T-cell (primary cell): ENCODE measurements at regions not wholly inside any gene's neighbourhood (a gene's known extent, or its start where the extent isn't known, plus 50 kb on each side); places are given as distances from the start of the nearest gene placed in this dataset.

ENCODE experiments used
- ATAC-seq, 4 experiments: fragments of 200-7000 bp in 3 of 4; fragments of 150-1000 bp in 1 of 4; cut with Tn5 transposase; replicated peaks in 1 of 4; 1 replicate in 3 of 4; 2 replicates in 1 of 4; pipeline ENCODE4 v1.10.0; 2021; ENCODE audit warnings: moderate library complexity in 3 of 4, mild to moderate bottlenecking in 2 of 4, moderate number of reproducible peaks in 1 of 4
- CTCF ChIA-PET, 2 donors: fragments of 300-600 bp; sonication (Branson Sonifier 250); formaldehyde crosslinking; loops; one replicate each; lab custom pipeline; 2022; ENCODE audit warnings: antibody characterized with exemption in 2 of 2; lab: Charles Lee
- POLR2A ChIA-PET, 2 donors: fragments of 300-600 bp; sonication (Branson Sonifier 250); formaldehyde crosslinking; loops; one replicate each; lab custom pipeline; 2022; ENCODE audit warnings: antibody characterized with exemption in 2 of 2; lab: Charles Lee
- DNase-seq, 35 experiments: peaks; one replicate each; pipeline versions ENCODE4 v3.0.0 to v3.0.0-alpha.2; 2013 to 2023
- H3K27ac ChIP-seq: one replicate; pipeline ENCODE4 v1.5.1; 2013; ENCODE audit warnings: low read length
- H3K27me3 ChIP-seq, 2 experiments: replicated peaks in 1 of 2; 1 replicate in 1 of 2; 2 replicates in 1 of 2; pipeline versions ENCODE4 v1.6.1 to v1.7.0; 2013; ENCODE audit warnings: low read length in 1 of 2, mixed read lengths in 1 of 2; ENCODE audit not compliant: control insufficient read depth in 2 of 2, insufficient read depth in 2 of 2; ENCODE audit errors: extremely low read depth in 1 of 2
- H3K36me3 ChIP-seq, 2 donors: 1 replicate in 1 of 2; 2 replicates in 1 of 2; pipeline versions ENCODE4 v1.6.1 to v1.7.0; 2013; ENCODE audit warnings: low read length in 1 of 2; ENCODE audit not compliant: control insufficient read depth in 2 of 2, insufficient read depth in 1 of 2; ENCODE audit errors: extremely low read depth in 1 of 2
- H3K4me1 ChIP-seq, 2 experiments: 1 replicate in 1 of 2; 2 replicates in 1 of 2; pipeline versions ENCODE4 v1.6.1 to v1.7.0; 2013; ENCODE audit warnings: low read length in 2 of 2, mixed read lengths in 1 of 2; ENCODE audit not compliant: insufficient read depth in 2 of 2, control insufficient read depth in 1 of 2; ENCODE audit errors: extremely low read depth in 1 of 2
- H3K4me3 ChIP-seq, 2 donors: 1 replicate in 1 of 2; 2 replicates in 1 of 2; pipeline versions ENCODE4 v1.5.1 to v1.7.0; 2013; ENCODE audit warnings: mild to moderate bottlenecking in 2 of 2, low read length in 1 of 2, moderate library complexity in 1 of 2; ENCODE audit not compliant: control insufficient read depth in 1 of 2; ENCODE audit errors: extremely low read depth in 1 of 2
- H3K9me3 ChIP-seq: 2 replicates; pipeline ENCODE4 v1.7.0; 2013
- H3K27ac Mint-ChIP-seq, 2 donors: one replicate each; pipeline ENCODE4 v1.8.0; 2020 to 2021; ENCODE audit warnings: mild to moderate bottlenecking in 2 of 2, mixed read lengths in 2 of 2
- H3K27me3 Mint-ChIP-seq, 2 donors: one replicate each; pipeline ENCODE4 v1.8.0; 2021 to 2022; ENCODE audit warnings: mixed read lengths in 2 of 2
- H3K36me3 Mint-ChIP-seq: one replicate; pipeline ENCODE4 v1.8.0; 2021; ENCODE audit warnings: mixed read lengths
- H3K4me1 Mint-ChIP-seq, 3 donors: one replicate each; pipeline ENCODE4 v1.8.0; 2020 to 2022; ENCODE audit warnings: mixed read lengths in 3 of 3, mild to moderate bottlenecking in 1 of 3
- H3K4me3 Mint-ChIP-seq, 3 donors: one replicate each; pipeline ENCODE4 v1.8.0; 2020 to 2022; ENCODE audit warnings: mild to moderate bottlenecking in 3 of 3, mixed read lengths in 3 of 3, moderate library complexity in 3 of 3
- H3K9me3 Mint-ChIP-seq, 3 donors: one replicate each; pipeline ENCODE4 v1.8.0; 2020 to 2022; ENCODE audit warnings: mixed read lengths in 3 of 3
- WGBS: methylation state at CpG from one replicate; pipeline ENCODE4 v1.1.5; 2013; ENCODE audit warnings: missing lambda C conversion rate; ENCODE audit not compliant: insufficient coverage; 5-methylcytosine and 5-hydroxymethylcytosine counted together

- Histone ChIP-seq H3K27ac (no peak overlapping the region), H3K27me3 (peaks cover 0 to 32% of the 10 kb centered on the region in 2 experiments), H3K4me1 (peaks cover 0 to 32% of the 10 kb centered on the region in 2 experiments), H3K9me3 (no peaks in the 10 kb centered on the region), H3K4me3 (no peak overlapping the region), H3K36me3 (no peaks in the 10 kb centered on the region)
- Mint-ChIP-seq H3K27me3 (peaks cover 37 to 64% of the 10 kb centered on the region in 2 donors), H3K4me1 (peaks cover 18 to 29% (median 26%) of the 10 kb centered on the region in 3 donors), H3K4me3 (no peak overlapping the region), H3K27ac (no peak overlapping the region), H3K9me3 (no peaks in the 10 kb centered on the region), H3K36me3 (no peaks in the 10 kb centered on the region)
- ChIA-PET POLR2A (interaction anchor here in 1 of 2 donors (0.5 kb wide), 1 partner anchor 56 kb away, joined by 14 read pairs; no protein-coding TSS in a partner anchor), CTCF (interaction anchor here (0.5 to 1.5 kb wide), 5 partner anchors 9 to 628 kb away, joined by 3 to 4 read pairs (median 3); no protein-coding TSS in a partner anchor)
- DNase-seq (no peak), ATAC-seq (no peak)
- WGBS = 72% methylated on average over 2 of the region's 5 CpGs
Observed at GRCh38 chr4:41883988-41884734, 51.1 kb upstream of the TMEM33 start.

- Histone ChIP-seq H3K4me1 (peaks cover 0 to 32% of the 10 kb centered on the region in 2 experiments), H3K27me3 (peaks cover under 1 to 45% of the 10 kb centered on the region in 2 experiments), H3K9me3 (no peaks in the 10 kb centered on the region), H3K4me3 (peak overlapping the region; percentile 41 to 58), H3K36me3 (no peaks in the 10 kb centered on the region), H3K27ac (no peak overlapping the region)
- no peaks in the 10 kb centered on the region for H3K36me3 Mint-ChIP-seq
- no peak overlapping the region for H3K27ac Mint-ChIP-seq
- H3K4me3 Mint-ChIP-seq = peak overlapping the region; percentile 61 to 69 (median 68)
- ChIA-PET POLR2A (no interaction called here), CTCF (no interaction called here)
- no peaks in the 10 kb centered on the region for H3K9me3 Mint-ChIP-seq
- ATAC-seq (peak; percentile 85 to 92 (median 87)), DNase-seq (peak in 33 of 35 experiments; percentile 5 to 66 (median 38))
- 26% methylated on average over 15 of the region's 34 CpGs for WGBS
- peaks cover 25 to 32% (median 31%) of the 10 kb centered on the region in 3 donors for H3K4me1 Mint-ChIP-seq
- H3K27me3 Mint-ChIP-seq = peaks cover 49 to 74% of the 10 kb centered on the region in 2 donors
Observed at GRCh38 chr4:41882625-41883347, 52.4 kb upstream of the TMEM33 start.

GRCh38 chr4:41881981-41882624 is 53.1 kb upstream of the TMEM33 start:
- Mint-ChIP-seq H3K4me1 (peaks cover 25 to 32% (median 31%) of the 10 kb centered on the region in 3 donors), H3K4me3 (peak overlapping the region; percentile 58 to 69 (median 68)), H3K36me3 (no peaks in the 10 kb centered on the region), H3K9me3 (no peaks in the 10 kb centered on the region), H3K27me3 (peaks cover 50 to 76% of the 10 kb centered on the region in 2 donors), H3K27ac (no peak overlapping the region)
- Histone ChIP-seq H3K4me1 (peaks cover 0 to 32% of the 10 kb centered on the region in 2 experiments), H3K36me3 (no peaks in the 10 kb centered on the region), H3K27me3 (peaks cover 8 to 52% of the 10 kb centered on the region in 2 experiments), H3K9me3 (no peaks in the 10 kb centered on the region), H3K27ac (no peak overlapping the region), H3K4me3 (peak overlapping the region; percentile 41 to 58)
- ATAC-seq = peak in 1 of 4 experiments; percentile 26
- peak in 1 of 35 experiments; percentile 14 for DNase-seq
- CTCF ChIA-PET = no interaction called here
- POLR2A ChIA-PET = no interaction called here
- 6% methylated on average over 46 of the region's 53 CpGs for WGBS

GRCh38 chr4:41880840-41881831 is 54.1 kb upstream of the TMEM33 start:
- peaks cover 25 to 32% (median 31%) of the 10 kb centered on the region in 3 donors for H3K4me1 Mint-ChIP-seq
- Histone ChIP-seq H3K4me1 (peaks cover 0 to 32% of the 10 kb centered on the region in 2 experiments), H3K36me3 (no peaks in the 10 kb centered on the region), H3K9me3 (no peaks in the 10 kb centered on the region), H3K4me3 (no peak overlapping the region), H3K27ac (no peak overlapping the region), H3K27me3 (peaks cover 13 to 56% of the 10 kb centered on the region in 2 experiments)
- peak overlapping the region; percentile 55 to 69 (median 62) for H3K4me3 Mint-ChIP-seq
- ChIA-PET POLR2A (no interaction called here), CTCF (interaction anchor here in 1 of 2 donors (0.6 kb wide), 1 partner anchor 400 kb away, joined by 3 read pairs; no protein-coding TSS in a partner anchor)
- no peak for ATAC-seq
- peaks cover 54 to 76% of the 10 kb centered on the region in 2 donors for H3K27me3 Mint-ChIP-seq
- WGBS = 5% methylated on average over 65 of the region's 79 CpGs
- H3K36me3 Mint-ChIP-seq = no peaks in the 10 kb centered on the region
- DNase-seq = no peak
- H3K27ac Mint-ChIP-seq = no peak overlapping the region
- no peaks in the 10 kb centered on the region for H3K9me3 Mint-ChIP-seq

GRCh38 chr4:41880022-41880837 is 55.0 kb upstream of the TMEM33 start:
- WGBS = 12% methylated on average over 45 of the region's 45 CpGs
- no peak overlapping the region for H3K27ac ChIP-seq
- H3K27me3 Mint-ChIP-seq = peaks cover 62 to 79% of the 10 kb centered on the region in 2 donors
- ChIA-PET POLR2A (no interaction called here), CTCF (interaction anchor here in 1 of 2 donors (0.7 kb wide), 1 partner anchor 9 kb away, joined by 3 read pairs; no protein-coding TSS in a partner anchor)
- peaks cover 0 to 32% of the 10 kb centered on the region in 2 experiments for H3K4me1 ChIP-seq
- DNase-seq = no peak
- no peaks in the 10 kb centered on the region for H3K9me3 Mint-ChIP-seq
- no peak overlapping the region for H3K4me3 ChIP-seq
- H3K4me1 Mint-ChIP-seq = peaks cover 25 to 32% (median 31%) of the 10 kb centered on the region in 3 donors
- no peak for ATAC-seq
- H3K36me3 Mint-ChIP-seq = no peaks in the 10 kb centered on the region
- peaks cover 22 to 56% of the 10 kb centered on the region in 2 experiments for H3K27me3 ChIP-seq
- H3K4me3 Mint-ChIP-seq = peak overlapping the region; percentile 36 to 69 (median 44)
- no peaks in the 10 kb centered on the region for H3K36me3 ChIP-seq
- no peak overlapping the region for H3K27ac Mint-ChIP-seq
- no peaks in the 10 kb centered on the region for H3K9me3 ChIP-seq
